Activated T-helper 2 cell treated with anti-CD3 and anti-CD28 coated beads, Interferon-gamma antibody, Interleukin-2, Interleukin-4, amounts not matched to agents 10 μg/mL and 5 μg/mL and 100 μg/mL, durations not matched to agents 14 hours and 24 hours and 36 hours (primary cell): ENCODE measurements at regions not wholly inside any gene's neighbourhood (a gene's known extent, or its start where the extent isn't known, plus 50 kb on each side); places are given as distances from the start of the nearest gene placed in this dataset.

ENCODE experiments used
- DNase-seq: peaks from one replicate; pipeline ENCODE4 v3.0.0; 2021; ENCODE audit warnings: low spot score
- H3K27ac Mint-ChIP-seq: one replicate; pipeline ENCODE4 v1.8.0; 2021; ENCODE audit warnings: mixed read lengths
- H3K27me3 Mint-ChIP-seq: one replicate; pipeline ENCODE4 v1.8.0; 2021; ENCODE audit warnings: low read depth, mixed read lengths
- H3K36me3 Mint-ChIP-seq: one replicate; pipeline ENCODE4 v1.8.0; 2021; ENCODE audit warnings: low read depth, mixed read lengths
- H3K4me1 Mint-ChIP-seq: one replicate; pipeline ENCODE4 v1.8.0; 2021; ENCODE audit warnings: low read depth, mixed read lengths
- H3K4me3 Mint-ChIP-seq: one replicate; pipeline ENCODE4 v1.8.0; 2021; ENCODE audit warnings: low read depth, mild to moderate bottlenecking, moderate library complexity, mixed read lengths
- H3K9me3 Mint-ChIP-seq: one replicate; pipeline ENCODE4 v1.8.0; 2021; ENCODE audit warnings: mixed read lengths
- intact Hi-C: fragments of 100-400 bp; cut with micrococcal nuclease; formaldehyde crosslinking; loops from one replicate; pipeline ENCODE4 v1.15.1; 2023

- H3K4me3 Mint-ChIP-seq, result no peak overlapping the region
- no peaks in the 10 kb centered on the region for H3K9me3 Mint-ChIP-seq
- intact Hi-C loops, result no loop called here
- no peak for DNase-seq
- H3K27me3 Mint-ChIP-seq, result peaks cover 4% of the 10 kb centered on the region
- H3K4me1 Mint-ChIP-seq, result no peaks in the 10 kb centered on the region
- H3K36me3 Mint-ChIP-seq, result no peaks in the 10 kb centered on the region
- no peak overlapping the region for H3K27ac Mint-ChIP-seq
Measured at GRCh38 chr11:113634940-113635575, 71.0 kb downstream of the TMPRSS5 start.

- intact Hi-C loops, result no loop called here
- Mint-ChIP-seq H3K36me3 (no peaks in the 10 kb centered on the region), H3K27ac (no peak overlapping the region), H3K4me1 (no peaks in the 10 kb centered on the region), H3K4me3 (no peak overlapping the region), H3K27me3 (peaks cover 9% of the 10 kb centered on the region), H3K9me3 (no peaks in the 10 kb centered on the region)
- no peak for DNase-seq
Measured at GRCh38 chr11:113632981-113633380, 73.1 kb downstream of the TMPRSS5 start.

DNA sequence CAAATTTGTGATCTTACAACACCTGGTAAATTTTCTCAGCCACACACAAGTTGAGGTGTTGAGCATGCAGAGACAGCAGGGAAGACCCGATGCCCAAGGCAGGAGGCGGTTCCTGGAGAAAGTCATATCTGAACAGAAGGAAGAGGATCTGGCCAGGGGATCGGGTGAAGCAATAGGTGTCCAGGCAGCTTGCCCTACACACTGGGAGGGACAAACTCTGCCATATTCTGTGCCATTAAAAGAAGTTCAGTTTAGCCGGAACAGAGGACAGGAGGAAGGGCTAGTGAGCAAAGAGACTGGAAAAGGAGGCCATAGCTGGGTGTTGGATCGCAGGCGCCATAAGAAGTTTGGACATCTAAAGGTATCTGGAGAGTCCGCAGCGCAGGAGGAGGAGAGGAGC, 76.5 kb downstream of the TMPRSS5 start:
- intact Hi-C loops, result no loop called here
- H3K9me3 Mint-ChIP-seq, result no peaks in the 10 kb centered on the region
- no peak for DNase-seq
- H3K4me1 Mint-ChIP-seq, result no peaks in the 10 kb centered on the region
- no peak overlapping the region for H3K4me3 Mint-ChIP-seq
- H3K36me3 Mint-ChIP-seq, result no peaks in the 10 kb centered on the region
- H3K27me3 Mint-ChIP-seq, result peaks cover 14% of the 10 kb centered on the region
- no peak overlapping the region for H3K27ac Mint-ChIP-seq

DNA sequence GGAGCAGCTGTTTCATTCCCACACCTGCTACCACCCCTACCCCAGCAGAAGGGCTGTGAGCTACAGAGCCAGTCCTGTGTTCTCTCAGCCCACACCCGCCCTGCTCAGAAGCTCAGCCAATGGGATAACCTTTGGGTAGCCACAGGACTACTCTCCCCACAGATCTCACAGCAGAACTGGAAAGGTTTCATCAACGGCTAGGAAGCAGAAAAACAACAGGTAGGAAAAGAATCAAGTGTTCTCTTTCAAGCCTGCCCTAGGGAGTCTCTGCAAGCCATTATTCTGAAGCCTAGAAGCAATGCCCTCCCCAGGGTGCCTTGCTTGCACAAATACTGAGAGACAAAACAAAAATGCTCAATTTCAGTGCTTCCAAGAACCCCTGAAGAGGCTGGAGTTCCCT, 77.2 kb downstream of the TMPRSS5 start:
- Mint-ChIP-seq H3K27me3 (peaks cover 14% of the 10 kb centered on the region), H3K36me3 (no peaks in the 10 kb centered on the region)

GRCh38 chr11:113627946-113628345, 78.2 kb downstream of the TMPRSS5 start:
- Mint-ChIP-seq H3K9me3 (no peaks in the 10 kb centered on the region), H3K4me1 (no peaks in the 10 kb centered on the region), H3K4me3 (no peak overlapping the region), H3K27me3 (peaks cover 14% of the 10 kb centered on the region), H3K27ac (no peak overlapping the region), H3K36me3 (no peaks in the 10 kb centered on the region)
- intact Hi-C loops, result no loop called here
- no peak for DNase-seq

More for the DNA sequence above, 77.2 kb downstream of the TMPRSS5 start:
- Mint-ChIP-seq H3K9me3 (no peaks in the 10 kb centered on the region), H3K27ac (no peak overlapping the region), H3K4me3 (no peak overlapping the region), H3K4me1 (no peaks in the 10 kb centered on the region)
- intact Hi-C loops, result no loop called here
- no peak for DNase-seq

GRCh38 chr11:113627297-113627696, 78.8 kb downstream of the TMPRSS5 start:
- peaks cover 16% of the 10 kb centered on the region for H3K27me3 Mint-ChIP-seq

GRCh38 chr11:113626736-113627135, 79.4 kb downstream of the TMPRSS5 start:
- intact Hi-C loops, result no loop called here
- H3K27ac Mint-ChIP-seq, result no peak overlapping the region
- no peak overlapping the region for H3K4me3 Mint-ChIP-seq
- no peaks in the 10 kb centered on the region for H3K4me1 Mint-ChIP-seq
- no peaks in the 10 kb centered on the region for H3K9me3 Mint-ChIP-seq
- DNase-seq, result no peak
- no peaks in the 10 kb centered on the region for H3K36me3 Mint-ChIP-seq
- peaks cover 18% of the 10 kb centered on the region for H3K27me3 Mint-ChIP-seq

More at GRCh38 chr11:113627297-113627696, 78.8 kb downstream of the TMPRSS5 start:
- Mint-ChIP-seq H3K27ac (no peak overlapping the region), H3K9me3 (no peaks in the 10 kb centered on the region), H3K4me3 (no peak overlapping the region), H3K36me3 (no peaks in the 10 kb centered on the region), H3K4me1 (no peaks in the 10 kb centered on the region)
- intact Hi-C loops, result no loop called here
- DNase-seq, result no peak

- no peaks in the 10 kb centered on the region for H3K36me3 Mint-ChIP-seq
- H3K27ac Mint-ChIP-seq, result no peak overlapping the region
- H3K27me3 Mint-ChIP-seq, result peaks cover 19% of the 10 kb centered on the region
- no peaks in the 10 kb centered on the region for H3K4me1 Mint-ChIP-seq
- H3K4me3 Mint-ChIP-seq, result no peak overlapping the region
- intact Hi-C loops, result no loop called here
- no peaks in the 10 kb centered on the region for H3K9me3 Mint-ChIP-seq
- DNase-seq, result no peak
Measured at GRCh38 chr11:113623114-113623513, 83.0 kb downstream of the TMPRSS5 start.

- intact Hi-C loops, result no loop called here
- DNase-seq, result no peak
- H3K4me1 Mint-ChIP-seq, result peaks cover 6% of the 10 kb centered on the region
- H3K27ac Mint-ChIP-seq, result no peak overlapping the region
- H3K9me3 Mint-ChIP-seq, result no peaks in the 10 kb centered on the region
- H3K36me3 Mint-ChIP-seq, result no peaks in the 10 kb centered on the region
- peaks cover 33% of the 10 kb centered on the region for H3K27me3 Mint-ChIP-seq
- H3K4me3 Mint-ChIP-seq, result no peak overlapping the region
Measured at GRCh38 chr11:113618360-113618759, 87.7 kb downstream of the TMPRSS5 start.

DNA sequence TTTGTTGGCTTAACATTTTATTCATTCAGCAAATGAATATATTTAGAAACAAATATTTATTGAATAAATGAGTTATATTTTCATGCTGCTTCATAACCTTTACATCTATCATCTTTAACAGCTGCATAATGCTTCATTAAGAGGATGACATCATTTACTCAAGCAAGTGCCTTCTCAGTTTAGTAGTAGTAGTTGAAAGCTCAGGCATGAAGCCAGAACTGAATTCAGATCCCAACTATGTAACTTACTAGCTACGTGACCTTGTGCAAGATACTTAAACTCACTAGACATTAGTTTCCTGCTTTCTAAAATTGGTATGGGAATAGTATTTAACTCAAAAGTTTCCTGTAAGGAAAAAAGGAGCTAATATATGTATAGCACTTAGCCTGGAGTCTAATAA, 90.3 kb downstream of the TMPRSS5 start:
- intact Hi-C loops, result no loop called here
- Mint-ChIP-seq H3K4me1 (peaks cover 6% of the 10 kb centered on the region), H3K36me3 (no peaks in the 10 kb centered on the region), H3K9me3 (no peaks in the 10 kb centered on the region), H3K27ac (no peak overlapping the region), H3K4me3 (no peak overlapping the region), H3K27me3 (peaks cover 29% of the 10 kb centered on the region)
- DNase-seq, result no peak

DNA sequence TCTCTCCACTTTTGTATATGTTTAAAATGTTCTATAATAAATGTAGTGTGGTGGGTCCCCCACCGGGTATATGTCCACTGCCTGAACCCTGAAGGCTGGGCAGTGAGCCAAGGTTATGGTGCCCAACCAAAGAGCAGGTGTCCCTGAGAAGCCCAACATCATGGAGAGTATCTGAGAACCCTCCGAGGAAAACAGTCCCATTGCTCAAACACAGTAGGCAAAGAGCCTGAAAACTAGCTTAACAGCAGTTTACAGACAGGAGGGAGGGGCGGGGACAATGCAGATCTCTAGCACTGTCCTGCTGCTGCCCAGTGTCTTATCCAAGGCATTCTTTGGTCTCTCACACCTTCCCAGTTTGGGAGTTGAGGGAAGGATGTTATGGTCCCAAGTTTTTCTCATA, 91.0 kb downstream of the TMPRSS5 start:
- no peak overlapping the region for H3K27ac Mint-ChIP-seq
- intact Hi-C loops, result no loop called here
- no peaks in the 10 kb centered on the region for H3K9me3 Mint-ChIP-seq
- H3K36me3 Mint-ChIP-seq, result no peaks in the 10 kb centered on the region
- H3K4me3 Mint-ChIP-seq, result no peak overlapping the region
- peaks cover 6% of the 10 kb centered on the region for H3K4me1 Mint-ChIP-seq
- no peak for DNase-seq
- peaks cover 29% of the 10 kb centered on the region for H3K27me3 Mint-ChIP-seq

DNA sequence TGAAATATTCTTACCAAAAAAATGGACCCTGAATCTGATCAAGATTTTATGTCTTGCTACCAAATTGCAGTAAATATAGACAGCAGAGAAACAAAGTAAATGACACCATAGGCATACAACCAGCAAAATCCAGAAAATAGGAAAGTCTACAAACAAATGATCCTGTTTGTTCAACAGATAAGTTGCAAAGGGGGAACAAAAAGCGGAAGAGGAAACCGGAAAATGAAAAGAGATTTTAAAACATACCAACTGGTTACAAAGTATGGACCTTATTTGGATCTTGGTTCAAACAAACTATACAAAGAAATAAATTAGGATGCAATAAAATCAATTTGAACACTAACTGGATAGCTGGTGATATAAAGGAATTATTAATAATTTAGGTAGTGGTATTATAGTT, 92.0 kb downstream of the TMPRSS5 start:
- no peaks in the 10 kb centered on the region for H3K9me3 Mint-ChIP-seq
- DNase-seq, result no peak
- H3K27me3 Mint-ChIP-seq, result peaks cover 22% of the 10 kb centered on the region
- peaks cover 6% of the 10 kb centered on the region for H3K4me1 Mint-ChIP-seq
- no peak overlapping the region for H3K4me3 Mint-ChIP-seq
- H3K27ac Mint-ChIP-seq, result no peak overlapping the region
- no peaks in the 10 kb centered on the region for H3K36me3 Mint-ChIP-seq
- intact Hi-C loops, result no loop called here

DNA sequence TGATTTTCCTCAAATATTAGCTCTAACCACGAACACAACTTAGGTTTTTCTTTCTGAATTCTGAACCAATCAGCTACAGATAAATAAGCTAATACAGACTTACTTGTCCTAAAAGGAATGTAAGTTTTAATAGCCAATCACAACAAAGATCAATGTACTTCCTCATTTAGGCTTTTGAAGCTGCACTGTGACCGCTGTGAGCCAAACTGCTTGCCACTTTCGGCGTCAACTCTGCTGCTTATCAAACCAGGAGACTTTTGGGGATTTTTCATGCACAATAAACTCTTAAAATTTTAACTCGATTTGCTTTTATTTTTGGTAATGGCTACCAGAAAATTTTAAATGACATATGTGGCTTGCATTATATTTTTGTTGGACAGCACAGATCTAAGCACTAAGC, 92.5 kb downstream of the TMPRSS5 start:
- no peaks in the 10 kb centered on the region for H3K36me3 Mint-ChIP-seq
- DNase-seq, result no peak
- H3K27ac Mint-ChIP-seq, result no peak overlapping the region
- peaks cover 6% of the 10 kb centered on the region for H3K4me1 Mint-ChIP-seq
- no peak overlapping the region for H3K4me3 Mint-ChIP-seq
- peaks cover 19% of the 10 kb centered on the region for H3K27me3 Mint-ChIP-seq
- H3K9me3 Mint-ChIP-seq, result no peaks in the 10 kb centered on the region
- intact Hi-C loops, result no loop called here

- intact Hi-C loops, result no loop called here
- Mint-ChIP-seq H3K27me3 (peaks cover 44% of the 10 kb centered on the region), H3K36me3 (no peaks in the 10 kb centered on the region), H3K4me3 (no peak overlapping the region), H3K27ac (no peak overlapping the region), H3K9me3 (peaks cover 14% of the 10 kb centered on the region), H3K4me1 (no peaks in the 10 kb centered on the region)
- no peak for DNase-seq
Measured at GRCh38 chr11:113604186-113604585, 101.9 kb downstream of the TMPRSS5 start.
